Left lung (tissue), 4 donors: ENCODE measurements at regions not wholly inside any gene's neighbourhood (a gene's known extent, or its start where the extent isn't known, plus 50 kb on each side); places are given as distances from the start of the nearest gene placed in this dataset.

Experiments used
- ATAC-seq: fragments of 200-7000 bp; cut with Tn5 transposase; one replicate; pipeline ENCODE4 v1.9.1; 2020; ENCODE audit warnings: moderate library complexity
- DNase-seq, 4 donors: peaks; one replicate each; pipeline ENCODE4 v3.0.0-alpha.2; 2013 to 2020
- H3K27ac ChIP-seq, 2 donors: fragments of 200-600 bp; sonication (generic) in 1 of 2; one replicate each; pipeline versions ENCODE4 v1.5.0 to v1.8.0; 2020 to 2021
- H3K27me3 ChIP-seq, 2 donors: fragments of 200-600 bp; sonication (generic) in 1 of 2; one replicate each; pipeline versions ENCODE4 v1.5.0 to v1.8.0; 2020 to 2021
- H3K36me3 ChIP-seq, 2 donors: fragments of 200-600 bp; sonication (generic) in 1 of 2; one replicate each; pipeline versions ENCODE4 v1.5.0 to v1.8.0; 2020 to 2021
- H3K4me1 ChIP-seq, 2 donors: fragments of 200-600 bp; one replicate each; pipeline ENCODE4 v1.8.0; 2021
- H3K4me3 ChIP-seq, 2 donors: fragments of 200-600 bp; sonication (generic) in 1 of 2; one replicate each; pipeline versions ENCODE4 v1.5.0 to v1.8.0; 2020 to 2021; ENCODE audit warnings: mild to moderate bottlenecking in 1 of 2
- H3K9me3 ChIP-seq, 2 donors: fragments of 200-600 bp; sonication (generic) in 1 of 2; one replicate each; pipeline versions ENCODE4 v1.5.0 to v1.8.0; 2020 to 2021
- intact Hi-C, 2 donors: fragments of 100-400 bp; cut with DNase I; formaldehyde crosslinking; loops; one replicate each; pipeline versions ENCODE4 v1.11.2 to v1.14.2; 2022
- TF ChIP-seq, protein P1 (sequence below), 2 donors: fragments of 200-600 bp; sonication (generic) in 1 of 2; IDR thresholded peaks; one replicate each; pipeline versions ENCODE4 v1.5.0 to v1.8.0; 2021; ENCODE audit warnings: antibody characterized with exemption in 2 of 2
- donor health status: DM: no; HTN: yes; CAD: no.
- donor health status: DM: no; HTN: no; CAD: no.

DNA sequence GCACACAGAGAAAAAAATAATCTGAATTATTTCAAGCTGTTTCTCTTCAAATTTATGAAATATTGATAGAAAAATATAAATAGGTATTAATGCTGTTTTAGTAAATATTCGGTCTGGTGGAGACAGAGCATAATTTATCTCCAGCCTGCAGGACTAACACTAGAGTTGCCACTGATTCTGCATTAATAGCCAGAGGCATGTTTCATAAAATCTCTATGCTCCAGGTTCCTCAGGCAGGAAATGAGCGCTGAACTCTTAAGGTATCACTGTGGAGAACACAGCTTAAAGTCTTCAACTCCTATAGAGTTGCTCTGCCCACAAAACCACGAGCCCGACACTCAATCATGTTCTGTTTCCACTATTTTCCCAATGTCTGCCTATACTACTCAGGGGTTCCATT, 470.0 kb upstream of the TMPO start:
- H3K9me3 ChIP-seq = no peaks in the 10 kb centered on the region
- TF ChIP-seq, protein P1, sequence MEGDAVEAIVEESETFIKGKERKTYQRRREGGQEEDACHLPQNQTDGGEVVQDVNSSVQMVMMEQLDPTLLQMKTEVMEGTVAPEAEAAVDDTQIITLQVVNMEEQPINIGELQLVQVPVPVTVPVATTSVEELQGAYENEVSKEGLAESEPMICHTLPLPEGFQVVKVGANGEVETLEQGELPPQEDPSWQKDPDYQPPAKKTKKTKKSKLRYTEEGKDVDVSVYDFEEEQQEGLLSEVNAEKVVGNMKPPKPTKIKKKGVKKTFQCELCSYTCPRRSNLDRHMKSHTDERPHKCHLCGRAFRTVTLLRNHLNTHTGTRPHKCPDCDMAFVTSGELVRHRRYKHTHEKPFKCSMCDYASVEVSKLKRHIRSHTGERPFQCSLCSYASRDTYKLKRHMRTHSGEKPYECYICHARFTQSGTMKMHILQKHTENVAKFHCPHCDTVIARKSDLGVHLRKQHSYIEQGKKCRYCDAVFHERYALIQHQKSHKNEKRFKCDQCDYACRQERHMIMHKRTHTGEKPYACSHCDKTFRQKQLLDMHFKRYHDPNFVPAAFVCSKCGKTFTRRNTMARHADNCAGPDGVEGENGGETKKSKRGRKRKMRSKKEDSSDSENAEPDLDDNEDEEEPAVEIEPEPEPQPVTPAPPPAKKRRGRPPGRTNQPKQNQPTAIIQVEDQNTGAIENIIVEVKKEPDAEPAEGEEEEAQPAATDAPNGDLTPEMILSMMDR (IDR thresholded peaks at IDR 0.05) = no peak
- no peak overlapping the region for H3K4me3 ChIP-seq
- no peaks in the 10 kb centered on the region for H3K4me1 ChIP-seq
- DNase-seq = no peak
- no peaks in the 10 kb centered on the region for H3K36me3 ChIP-seq
- no peak overlapping the region for H3K27ac ChIP-seq
- no peak for ATAC-seq
- peaks cover 5 to 7% of the 10 kb centered on the region in 2 donors for H3K27me3 ChIP-seq
- intact Hi-C loops = no loop called here

- H3K4me3 ChIP-seq = no peak overlapping the region
- H3K36me3 ChIP-seq = no peaks in the 10 kb centered on the region
- no peaks in the 10 kb centered on the region for H3K9me3 ChIP-seq
- peaks cover 7 to 14% of the 10 kb centered on the region in 2 donors for H3K27me3 ChIP-seq
- no peak for ATAC-seq
- intact Hi-C loops = no loop called here
- TF ChIP-seq, protein P1 (IDR thresholded peaks at IDR 0.05) = no peak
- H3K4me1 ChIP-seq = no peaks in the 10 kb centered on the region
- H3K27ac ChIP-seq = no peak overlapping the region
- DNase-seq = no peak
Observed at GRCh38 chr12:98048326-98048725, 467.1 kb upstream of the TMPO start.

DNA sequence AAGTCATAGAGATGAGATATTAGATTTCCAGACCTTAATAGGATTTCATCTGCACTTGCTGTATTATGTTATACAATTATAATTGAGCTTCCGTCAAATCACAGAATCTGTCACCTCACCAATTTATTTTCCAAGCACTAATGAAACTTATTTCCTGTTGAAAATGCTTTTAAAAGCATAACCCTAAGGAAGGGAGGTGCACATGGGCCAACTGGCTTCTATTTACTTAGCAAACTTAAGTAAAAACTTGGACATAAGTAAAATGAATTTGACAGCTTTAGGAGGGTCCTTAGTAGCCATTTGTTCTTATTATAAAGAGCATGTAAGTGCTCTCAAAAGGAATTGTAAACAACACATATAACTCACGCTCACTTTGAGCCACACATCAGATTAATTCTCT, 462.2 kb upstream of the TMPO start:
- Histone ChIP-seq H3K27me3 (peaks cover 7 to 14% of the 10 kb centered on the region in 2 donors), H3K4me1 (no peaks in the 10 kb centered on the region), H3K4me3 (no peak overlapping the region), H3K9me3 (no peaks in the 10 kb centered on the region), H3K36me3 (no peaks in the 10 kb centered on the region), H3K27ac (no peak overlapping the region)
- ATAC-seq (peak; percentile 85), DNase-seq (peak in 1 of 4 donors; percentile 24)
- TF ChIP-seq, protein P1 (IDR thresholded peaks at IDR 0.05) = no peak
- intact Hi-C loops = no loop called here

- intact Hi-C loops = no loop called here
- ATAC-seq = no peak
- H3K36me3 ChIP-seq = no peaks in the 10 kb centered on the region
- H3K27ac ChIP-seq = no peak overlapping the region
- no peak for DNase-seq
- no peaks in the 10 kb centered on the region for H3K9me3 ChIP-seq
- no peak overlapping the region for H3K4me3 ChIP-seq
- H3K4me1 ChIP-seq = no peaks in the 10 kb centered on the region
- TF ChIP-seq, protein P1 (IDR thresholded peaks at IDR 0.05) = no peak
- H3K27me3 ChIP-seq = no peaks in the 10 kb centered on the region
Observed at GRCh38 chr12:98057701-98058100, 457.7 kb upstream of the TMPO start.

DNA sequence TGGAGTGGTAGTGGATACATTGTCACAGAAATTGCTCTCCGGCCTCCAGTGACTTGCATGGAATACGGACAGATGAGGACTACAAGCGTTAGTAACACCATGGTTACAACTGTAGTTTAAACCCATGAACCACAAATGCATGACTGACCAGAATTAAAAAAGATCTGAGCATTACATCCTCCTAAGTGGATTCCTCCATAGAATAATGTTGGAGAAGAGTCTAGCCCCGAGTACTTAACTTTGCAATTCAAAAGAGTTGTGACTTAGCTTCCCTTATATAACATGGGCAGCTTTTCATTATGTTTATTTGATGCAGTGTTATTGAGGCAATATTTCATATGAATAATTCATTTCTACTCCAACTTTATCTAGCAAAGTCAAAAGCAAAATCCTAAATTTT, 457.2 kb upstream of the TMPO start:
- Histone ChIP-seq H3K4me1 (no peaks in the 10 kb centered on the region), H3K27ac (no peak overlapping the region), H3K27me3 (no peaks in the 10 kb centered on the region), H3K36me3 (no peaks in the 10 kb centered on the region), H3K4me3 (no peak overlapping the region), H3K9me3 (no peaks in the 10 kb centered on the region)
- TF ChIP-seq, protein P1 (IDR thresholded peaks at IDR 0.05) = no peak
- intact Hi-C loops = no loop called here
- DNase-seq (no peak), ATAC-seq (no peak)
